NCI-H2029 (cell line): ENCODE measurements at regions not wholly inside any gene's neighbourhood (a gene's known extent, or its start where the extent isn't known, plus 50 kb on each side); places are given as distances from the start of the nearest gene placed in this dataset.
"Not testable (repeated sequence)": the region's sequence is repeated elsewhere in the genome, so short reads cannot be mapped to it uniquely, and the experiment has no call there.

Source experiments
- DNase-seq: peaks from one replicate; lab custom pipeline; 2025; lab: John Stamatoyannopoulos, UW

- no peak for DNase-seq
These were observed 129.0 kb upstream of the RREB1 start for GRCh38 chr6:6978731-6979130.

- no peak for DNase-seq
These were observed 126.7 kb upstream of the RREB1 start for GRCh38 chr6:6980999-6981597.

- no peak for DNase-seq
These were observed 126.0 kb upstream of the RREB1 start for GRCh38 chr6:6981681-6982322.

GRCh38 chr6:6982663-6983062 is 125.1 kb upstream of the RREB1 start:
- no peak for DNase-seq

GRCh38 chr6:6984585-6985366 is 123.0 kb upstream of the RREB1 start:
- no peak for DNase-seq

- DNase-seq, result no peak
These were observed 121.4 kb upstream of the RREB1 start for GRCh38 chr6:6986344-6986743.

- no peak for DNase-seq
These were observed 120.0 kb upstream of the RREB1 start for GRCh38 chr6:6987749-6988148.

GRCh38 chr6:6990059-6990458 is 117.7 kb upstream of the RREB1 start:
- not testable (repeated sequence) for DNase-seq

GRCh38 chr6:6993503-6994237 is 114.1 kb upstream of the RREB1 start:
- DNase-seq, result peak; percentile 39

GRCh38 chr6:6994796-6995195 is 113.0 kb upstream of the RREB1 start:
- DNase-seq, result no peak

GRCh38 chr6:6995328-6995727 is 112.4 kb upstream of the RREB1 start:
- no peak for DNase-seq

GRCh38 chr6:6996124-6996523 is 111.6 kb upstream of the RREB1 start:
- DNase-seq, result no peak

GRCh38 chr6:6997263-6998193 is 110.2 kb upstream of the RREB1 start:
- DNase-seq, result peak; percentile 16

- DNase-seq, result peak; percentile 52
These were observed 109.6 kb upstream of the RREB1 start for GRCh38 chr6:6998194-6998569.

GRCh38 chr6:7000825-7001777 is 106.7 kb upstream of the RREB1 start:
- no peak for DNase-seq

GRCh38 chr6:7003041-7003440 is 104.7 kb upstream of the RREB1 start:
- no peak for DNase-seq

- DNase-seq, result no peak
These were observed 103.0 kb upstream of the RREB1 start for GRCh38 chr6:7004581-7005297.

- DNase-seq, result no peak
These were observed 101.1 kb upstream of the RREB1 start for GRCh38 chr6:7006515-7007191.

- DNase-seq, result peak; percentile 67
These were observed 99.2 kb upstream of the RREB1 start for GRCh38 chr6:7008451-7008988.
